Non-pigmented ciliary epithelial cell (primary cell): ENCODE measurements at regions not wholly inside any gene's neighbourhood (a gene's known extent, or its start where the extent isn't known, plus 50 kb on each side); places are given as distances from the start of the nearest gene placed in this dataset.
"Not testable (repeated sequence)": the region's sequence is repeated elsewhere in the genome, so short reads cannot be mapped to it uniquely, and the experiment has no call there.

Source experiments
- DNase-seq: peaks from one replicate; pipeline ENCODE4 v3.0.0-alpha.2; 2010; ENCODE audit warnings: low read depth

- no peak for DNase-seq
These were observed 120.0 kb upstream of the EGFR start for GRCh38 chr7:54898659-54899340.

GRCh38 chr7:54901840-54902239, 117.0 kb upstream of the EGFR start:
- no peak for DNase-seq

- DNase-seq: peak; percentile 81
These were observed 114.7 kb upstream of the EGFR start for GRCh38 chr7:54904130-54904529.

GRCh38 chr7:54904986-54905385, 113.8 kb upstream of the EGFR start:
- no peak for DNase-seq

GRCh38 chr7:54906963-54907362, 111.9 kb upstream of the EGFR start:
- DNase-seq: no peak

GRCh38 chr7:54907981-54908380, 110.8 kb upstream of the EGFR start:
- DNase-seq: no peak

GRCh38 chr7:54908760-54909438, 109.9 kb upstream of the EGFR start:
- no peak for DNase-seq

- no peak for DNase-seq
These were observed 102.8 kb upstream of the EGFR start for GRCh38 chr7:54915870-54916598.

- no peak for DNase-seq
These were observed 101.0 kb upstream of the EGFR start for GRCh38 chr7:54917613-54918391.

GRCh38 chr7:54921116-54921515, 97.7 kb upstream of the EGFR start:
- DNase-seq: no peak

GRCh38 chr7:54931532-54931931, 87.3 kb upstream of the EGFR start:
- DNase-seq: no peak

GRCh38 chr7:54932818-54933543, 85.8 kb upstream of the EGFR start:
- peak; percentile 22 for DNase-seq

GRCh38 chr7:54933643-54934042, 85.2 kb upstream of the EGFR start:
- no peak for DNase-seq

GRCh38 chr7:54940748-54941147, 78.1 kb upstream of the EGFR start:
- DNase-seq: no peak

GRCh38 chr7:54944179-54944578, 74.6 kb upstream of the EGFR start:
- no peak for DNase-seq

GRCh38 chr7:54946271-54946670, 72.5 kb upstream of the EGFR start:
- DNase-seq: no peak

- DNase-seq: no peak
These were observed 72.1 kb upstream of the EGFR start for GRCh38 chr7:54946764-54947163.

GRCh38 chr7:54947266-54947665, 71.6 kb upstream of the EGFR start:
- DNase-seq: no peak

- DNase-seq: not testable (repeated sequence)
These were observed 69.3 kb upstream of the EGFR start for GRCh38 chr7:54949514-54949913.

- no peak for DNase-seq
These were observed 63.5 kb upstream of the EGFR start for GRCh38 chr7:54955296-54955695.

- no peak for DNase-seq
These were observed 63.0 kb upstream of the EGFR start for GRCh38 chr7:54955696-54956420.
